Prostate gland (tissue), 2 donors: ENCODE measurements at regions not wholly inside any gene's neighbourhood (a gene's known extent, or its start where the extent isn't known, plus 50 kb on each side); places are given as distances from the start of the nearest gene placed in this dataset.

Experiments used
- CTCF ChIP-seq, 4 experiments: fragments of 200-600 bp in 2 of 4; fragments of 450-650 bp in 2 of 4; sonication (generic) in 2 of 4; IDR thresholded peaks; 1 replicate in 3 of 4; 2 replicates in 1 of 4; pipeline ENCODE4 v1.5.1; 2016 to 2019; ENCODE audit warnings: antibody characterized with exemption in 4 of 4, mild to moderate bottlenecking in 2 of 4, moderate library complexity in 2 of 4
- POLR2A ChIP-seq: fragments of 450-650 bp; IDR thresholded peaks from one replicate; pipeline ENCODE4 v1.6.1; 2016; ENCODE audit warnings: antibody characterized with exemption, mild to moderate bottlenecking
- POLR2AphosphoS5 ChIP-seq: sonication (generic); formaldehyde crosslinking; IDR thresholded peaks from one replicate; pipeline ENCODE4 v1.6.1; 2017; ENCODE audit warnings: antibody characterized with exemption

- no peak for TF ChIP-seq CTCF (IDR thresholded peaks at IDR 0.05)
- TF ChIP-seq POLR2A = no peak
- no peak for TF ChIP-seq POLR2AphosphoS5
These were observed 725.5 kb downstream of the TBC1D32 start for GRCh38 chr6:120608826-120609225.
